K562 (cell line): ENCODE measurements at regions not wholly inside any gene's neighbourhood (a gene's known extent, or its start where the extent isn't known, plus 50 kb on each side); places are given as distances from the start of the nearest gene placed in this dataset.
A peak's percentile ranks its signal among the peaks of the same experiment; 100 is the strongest.

Experiments used
- ARNT ChIP-seq, 2 experiments: fragments of 450-650 bp; IDR thresholded peaks; 2 replicates each; pipeline ENCODE4 v1.6.1; 2016; ENCODE audit warnings: mild to moderate bottlenecking in 1 of 2
- BDP1 ChIP-seq: IDR thresholded peaks from 3 replicates; pipeline ENCODE4 v1.6.1; 2011; ENCODE audit not compliant: insufficient read length, insufficient read depth
- CTCF ChIP-seq, 3 experiments: IDR thresholded peaks in 2 of 3; conservative IDR thresholded peaks in 1 of 3; 2 replicates each; pipeline ENCODE4 v1.5.1; 2011 to 2012; ENCODE audit warnings: low read length in 3 of 3, mild to moderate bottlenecking in 3 of 3, control low read depth in 2 of 3, improper control_type of control experiment in 1 of 3, inconsistent platforms in 1 of 3, low read depth in 1 of 3, mixed read lengths in 1 of 3, moderate library complexity in 1 of 3; ENCODE audit not compliant: insufficient read depth in 2 of 3
- FOS ChIP-seq: IDR thresholded peaks from 3 replicates; pipeline ENCODE4 v1.6.1; 2011; ENCODE audit not compliant: insufficient read length; ENCODE audit errors: extremely low read depth
- MAFF ChIP-seq: IDR thresholded peaks from 2 replicates; pipeline ENCODE4 v1.6.1; 2012; ENCODE audit warnings: low read length, improper control_type of control experiment
- PHB ChIP-seq: fragments of 250-450 bp; sonication (Bioruptor Pico); IDR thresholded peaks from 2 replicates; pipeline ENCODE4 v1.5.0; 2021
- REST ChIP-seq, 2 experiments: fragments of 450-650 bp; formaldehyde crosslinking in 1 of 2; IDR thresholded peaks; 2 replicates each; pipeline versions ENCODE4 v1.4.0 to v1.6.1; 2014 to 2020; ENCODE audit warnings: mild to moderate bottlenecking in 2 of 2, borderline replicate concordance in 1 of 2, low read depth in 1 of 2
- RFX1 ChIP-seq: fragments of 450-650 bp; IDR thresholded peaks from 2 replicates; pipeline ENCODE4 v1.6.1; 2016; ENCODE audit warnings: mild to moderate bottlenecking, moderate library complexity
- TAF9B ChIP-seq: fragments of 450-650 bp; IDR thresholded peaks from 2 replicates; pipeline ENCODE4 v1.6.1; 2018; ENCODE audit warnings: mild to moderate bottlenecking; ENCODE audit not compliant: partially characterized antibody
- ZKSCAN1 ChIP-seq: fragments of 150-350 bp; IDR thresholded peaks from 2 replicates; pipeline ENCODE4 v1.6.1; 2016; ENCODE audit warnings: low read depth, low read length
- ZNF3 ChIP-seq: fragments of 250-450 bp; sonication (Bioruptor Pico); IDR thresholded peaks from 2 replicates; pipeline ENCODE4 v1.5.0; 2021; ENCODE audit warnings: mild to moderate bottlenecking, moderate library complexity
- ZNF696 ChIP-seq: fragments of 250-450 bp; sonication (Bioruptor Pico); conservative IDR thresholded peaks from 2 replicates; pipeline ENCODE4 v1.4.0; 2020; ENCODE audit warnings: mild to moderate bottlenecking, moderate library complexity
- ZNF717 ChIP-seq: fragments of 250-450 bp; sonication (Bioruptor Pico); IDR thresholded peaks from 2 replicates; pipeline ENCODE4 v1.5.0; 2021
- ZNF780A ChIP-seq: fragments of 250-450 bp; sonication (Bioruptor Pico); IDR thresholded peaks from 2 replicates; pipeline ENCODE4 v1.5.0; 2021; ENCODE audit warnings: mild to moderate bottlenecking
- TF ChIP-seq, protein P1 (sequence below): conservative IDR thresholded peaks from 2 replicates; pipeline ENCODE4 v1.6.1; 2011; ENCODE audit warnings: low read depth, mild to moderate bottlenecking, low read length; ENCODE audit not compliant: control insufficient read depth
- TF ChIP-seq, protein P2 (sequence below): IDR thresholded peaks from 2 replicates; pipeline ENCODE4 v1.6.1; 2011; ENCODE audit warnings: borderline replicate concordance, low read depth, mild to moderate bottlenecking, moderate library complexity, low read length; ENCODE audit not compliant: insufficient read depth, poor library complexity, severe bottlenecking

DNA sequence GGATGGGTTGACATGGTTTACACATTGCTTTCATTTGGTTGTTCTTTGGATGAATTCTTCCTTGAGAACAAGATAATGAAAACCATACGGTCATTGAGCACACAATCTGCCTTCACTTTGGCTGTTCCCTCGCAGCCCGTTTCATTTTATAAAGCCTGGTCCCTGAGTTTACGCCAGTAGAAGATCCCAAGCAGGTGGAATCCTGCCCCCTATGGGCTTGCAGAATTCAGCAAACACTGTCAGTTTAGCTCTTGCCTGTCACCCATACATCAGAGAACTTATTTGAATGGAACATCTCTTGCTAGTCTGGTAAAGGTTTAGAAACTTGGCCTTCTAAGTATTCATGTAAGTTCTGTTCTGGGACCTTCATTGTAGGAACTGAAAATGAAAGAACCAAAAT lies 666.4 kb upstream of the ZEB2 start (continued):
- TF ChIP-seq REST (IDR thresholded peaks at IDR 0.05; ENCODE audit: borderline replicate concordance) = peak; percentile 14; the same call in 1 of the 2 replicates
- TF ChIP-seq REST (CRISPR knock-in tag; IDR thresholded peaks at IDR 0.05; ENCODE audit: low read depth) = no peak
- TF ChIP-seq TAF9B = no peak
- no peak for TF ChIP-seq ZNF696 (CRISPR knock-in tag)
- no peak for TF ChIP-seq ARNT (IDR thresholded peaks at IDR 0.05)
- TF ChIP-seq FOS = no peak
- no peak for TF ChIP-seq ZNF3
- TF ChIP-seq ZKSCAN1 = no peak
- TF ChIP-seq PHB (CRISPR knock-in tag) = no peak
- no peak for TF ChIP-seq BDP1
- no peak for TF ChIP-seq ZNF780A
- no peak for TF ChIP-seq ZNF717 (CRISPR knock-in tag)
- TF ChIP-seq, protein P1, sequence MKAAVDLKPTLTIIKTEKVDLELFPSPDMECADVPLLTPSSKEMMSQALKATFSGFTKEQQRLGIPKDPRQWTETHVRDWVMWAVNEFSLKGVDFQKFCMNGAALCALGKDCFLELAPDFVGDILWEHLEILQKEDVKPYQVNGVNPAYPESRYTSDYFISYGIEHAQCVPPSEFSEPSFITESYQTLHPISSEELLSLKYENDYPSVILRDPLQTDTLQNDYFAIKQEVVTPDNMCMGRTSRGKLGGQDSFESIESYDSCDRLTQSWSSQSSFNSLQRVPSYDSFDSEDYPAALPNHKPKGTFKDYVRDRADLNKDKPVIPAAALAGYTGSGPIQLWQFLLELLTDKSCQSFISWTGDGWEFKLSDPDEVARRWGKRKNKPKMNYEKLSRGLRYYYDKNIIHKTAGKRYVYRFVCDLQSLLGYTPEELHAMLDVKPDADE = no peak
- TF ChIP-seq, protein P2, sequence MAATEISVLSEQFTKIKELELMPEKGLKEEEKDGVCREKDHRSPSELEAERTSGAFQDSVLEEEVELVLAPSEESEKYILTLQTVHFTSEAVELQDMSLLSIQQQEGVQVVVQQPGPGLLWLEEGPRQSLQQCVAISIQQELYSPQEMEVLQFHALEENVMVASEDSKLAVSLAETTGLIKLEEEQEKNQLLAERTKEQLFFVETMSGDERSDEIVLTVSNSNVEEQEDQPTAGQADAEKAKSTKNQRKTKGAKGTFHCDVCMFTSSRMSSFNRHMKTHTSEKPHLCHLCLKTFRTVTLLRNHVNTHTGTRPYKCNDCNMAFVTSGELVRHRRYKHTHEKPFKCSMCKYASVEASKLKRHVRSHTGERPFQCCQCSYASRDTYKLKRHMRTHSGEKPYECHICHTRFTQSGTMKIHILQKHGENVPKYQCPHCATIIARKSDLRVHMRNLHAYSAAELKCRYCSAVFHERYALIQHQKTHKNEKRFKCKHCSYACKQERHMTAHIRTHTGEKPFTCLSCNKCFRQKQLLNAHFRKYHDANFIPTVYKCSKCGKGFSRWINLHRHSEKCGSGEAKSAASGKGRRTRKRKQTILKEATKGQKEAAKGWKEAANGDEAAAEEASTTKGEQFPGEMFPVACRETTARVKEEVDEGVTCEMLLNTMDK = peak; percentile 37
- TF ChIP-seq MAFF = no peak
- peak; percentile 49 to 60 (median 52) for TF ChIP-seq CTCF (IDR thresholded peaks at IDR 0.05 in 2 of 3, conservative IDR thresholded peaks at IDR 0.05 in 1 of 3; ENCODE audit: insufficient read depth in 2 of 3, low read depth in 1 of 3, low read length in 3 of 3)
- TF ChIP-seq RFX1 = no peak
